LNCaP clone FGC (cell line): ENCODE measurements at regions not wholly inside any gene's neighbourhood (a gene's known extent, or its start where the extent isn't known, plus 50 kb on each side); places are given as distances from the start of the nearest gene placed in this dataset.
"Not testable (repeated sequence)": the region's sequence is repeated elsewhere in the genome, so short reads cannot be mapped to it uniquely, and the experiment has no call there.

ENCODE experiments used
- DNase-seq: peaks from one replicate; pipeline ENCODE4 v3.0.0-alpha.2; 2011; ENCODE audit warnings: low read depth
- H3K4me3 ChIP-seq: 2 replicates; pipeline ENCODE4 v1.5.1; 2011; ENCODE audit warnings: mild to moderate bottlenecking, low read depth, low read length, control low read depth
- CTCF ChIP-seq: IDR thresholded peaks from 2 replicates; pipeline ENCODE4 v1.5.1; 2012; ENCODE audit warnings: mild to moderate bottlenecking; ENCODE audit not compliant: control insufficient read depth, insufficient read depth; ENCODE audit errors: extremely low read depth

DNA sequence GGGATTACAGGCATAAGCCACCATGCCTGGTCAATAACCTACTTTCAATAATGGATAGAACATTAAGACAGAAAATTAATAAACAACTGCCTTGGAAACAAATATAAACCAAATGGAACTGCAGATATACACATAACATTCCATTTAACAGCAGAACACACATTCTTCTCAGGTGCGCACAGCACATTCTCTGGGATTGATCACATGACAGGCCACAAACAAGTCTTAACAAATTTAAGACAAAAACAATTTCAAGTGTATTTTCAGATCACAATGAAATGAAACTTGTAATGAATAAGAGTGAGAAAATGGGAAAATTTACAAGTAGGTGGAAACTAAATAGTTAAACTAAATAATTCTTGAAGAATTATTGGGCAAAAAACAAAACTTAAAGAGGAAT, 167.9 kb downstream of the TBX18 start:
- DNase-seq: no peak
- TF ChIP-seq CTCF: no peak
- H3K4me3 ChIP-seq: no peak overlapping the region

DNA sequence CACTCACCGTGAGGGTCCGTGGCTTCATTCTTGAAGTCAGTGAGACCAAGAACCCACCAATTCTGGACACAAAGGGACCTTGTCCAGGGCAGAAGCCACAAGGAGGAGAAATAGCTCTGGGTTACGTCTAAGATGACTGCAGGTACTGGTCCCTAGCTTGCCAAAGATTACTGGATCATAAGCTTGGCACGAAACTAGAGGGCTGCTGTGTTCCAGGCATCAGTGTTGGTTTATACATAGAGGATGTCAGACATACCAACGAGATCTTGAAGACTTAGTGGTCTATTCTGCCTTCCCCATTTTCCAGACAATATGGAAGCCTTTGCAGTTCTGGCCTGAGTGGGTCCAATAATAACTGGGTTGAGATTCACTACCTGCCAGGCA, 175.7 kb downstream of the TBX18 start:
- no peak overlapping the region for H3K4me3 ChIP-seq
- DNase-seq: no peak
- no peak for TF ChIP-seq CTCF

DNA sequence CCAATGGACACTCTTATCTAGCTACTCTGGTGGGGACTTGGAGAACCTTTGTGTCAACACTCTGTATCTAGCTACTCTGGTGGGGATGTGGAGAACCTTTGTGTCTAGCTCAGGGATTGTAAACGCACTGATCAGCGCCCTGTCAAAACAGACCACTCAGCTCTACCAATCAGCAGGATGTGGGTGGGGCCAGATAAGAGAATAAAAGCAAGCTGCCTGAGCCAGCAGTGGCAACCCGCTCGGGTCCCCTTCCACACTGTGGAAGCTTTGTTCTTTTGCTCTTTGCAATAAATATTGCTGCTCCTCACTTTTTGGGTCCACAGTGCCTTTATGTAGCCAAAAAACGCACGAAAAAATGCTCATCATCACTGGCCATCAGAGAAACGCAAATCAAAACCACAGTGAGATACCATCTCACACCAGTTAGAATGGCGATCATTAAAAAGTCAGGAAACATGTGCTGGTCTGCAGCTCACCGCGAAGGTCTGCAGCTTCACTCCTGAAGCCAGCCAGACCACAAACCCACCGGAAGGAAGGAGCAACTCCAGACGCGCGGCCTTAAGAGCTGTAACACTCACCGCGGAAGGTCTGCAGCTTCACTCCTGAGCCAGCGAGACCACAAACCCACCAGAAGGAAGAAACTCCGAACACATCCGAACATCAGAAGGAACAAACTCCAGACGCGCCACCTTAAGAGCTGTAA, 176.3 kb downstream of the TBX18 start:
- not testable (repeated sequence) for H3K4me3 ChIP-seq, DNase-seq

GRCh38 chr6:84587202-84587940, 177.0 kb downstream of the TBX18 start:
- H3K4me3 ChIP-seq, DNase-seq: not testable (repeated sequence)

- DNase-seq: no peak
- no peak for TF ChIP-seq CTCF
- H3K4me3 ChIP-seq: no peak overlapping the region
These were observed 180.6 kb downstream of the TBX18 start for GRCh38 chr6:84583784-84584183.

DNA sequence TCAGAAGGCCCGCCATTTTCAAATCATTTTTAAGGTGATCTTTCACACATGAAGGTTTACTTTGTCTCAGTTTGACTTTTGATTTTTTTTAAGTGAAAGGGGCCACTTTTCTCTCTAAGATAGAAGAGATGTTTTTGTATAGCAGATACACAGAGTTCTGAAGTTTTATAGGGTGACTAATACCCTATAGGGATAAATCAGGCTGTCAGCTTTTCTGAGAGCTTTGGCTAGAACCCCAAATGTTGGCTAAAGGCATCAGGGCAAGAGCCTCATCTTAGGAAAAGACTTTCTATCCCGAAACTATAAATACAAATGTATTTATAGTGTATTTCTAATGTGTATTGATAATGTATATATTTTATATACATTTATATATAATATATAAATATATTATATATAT, 181.4 kb downstream of the TBX18 start:
- H3K4me3 ChIP-seq: no peak overlapping the region
- no peak for DNase-seq
- TF ChIP-seq CTCF: no peak

DNA sequence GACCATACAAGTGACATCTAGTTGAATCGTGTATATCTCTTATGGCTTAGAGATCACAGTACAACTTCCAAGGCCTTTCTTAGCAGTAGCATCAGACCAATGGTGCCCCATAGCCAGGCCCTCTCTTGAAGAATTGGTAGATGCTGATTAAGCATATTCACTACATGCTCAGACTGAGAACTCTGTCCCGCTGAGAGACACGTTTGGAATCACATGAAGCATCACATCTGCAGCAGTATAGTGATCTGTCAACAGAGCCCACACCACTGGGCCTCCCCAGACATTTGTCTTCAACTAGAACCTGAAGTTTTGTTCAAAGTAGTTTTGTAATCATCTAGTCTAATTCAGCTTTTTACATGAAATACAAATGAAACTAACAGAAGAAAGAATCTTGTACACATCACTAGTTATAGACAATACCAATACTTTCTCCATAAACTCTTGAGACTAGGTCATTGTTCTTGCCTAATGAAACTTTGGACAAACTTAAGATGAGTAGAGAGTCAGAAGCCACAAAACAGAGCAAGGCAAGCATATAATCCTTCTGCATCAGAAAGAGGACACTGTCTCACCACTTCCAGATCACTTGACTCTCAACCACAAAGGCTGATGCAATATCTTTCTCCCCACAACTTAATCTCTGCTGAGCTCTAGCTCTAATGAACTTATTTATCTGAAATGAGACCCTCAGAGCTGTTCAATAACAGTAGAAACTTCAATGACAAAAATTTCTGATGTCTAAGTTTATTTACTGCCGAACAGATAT, 182.7 kb downstream of the TBX18 start:
- DNase-seq: no peak
- H3K4me3 ChIP-seq: no peak overlapping the region
- TF ChIP-seq CTCF: no peak
